ENCODE measurements at regions not wholly inside any gene's neighbourhood (a gene's known extent, or its start where the extent isn't known, plus 50 kb on each side); places are given as distances from the start of the nearest gene placed in this dataset.

- H3K9me2 ChIP-seq (replicated peaks; ENCODE audit: insufficient read depth) = no peaks in the 10 kb centered on the region
- H3K4me2 ChIP-seq = no peak overlapping the region
- no peaks in the 10 kb centered on the region for H3K27me3 ChIP-seq
- H3K4me1 ChIP-seq (ENCODE audit: insufficient read depth) = peaks cover 15% of the 10 kb centered on the region
- H3K4me3 ChIP-seq = no peak overlapping the region
- H3K27ac ChIP-seq = peak overlapping the region; percentile 58
- no peaks in the 10 kb centered on the region for H4K20me1 ChIP-seq (ENCODE audit: insufficient read depth, poor library complexity, severe bottlenecking)
- H3K9me3 ChIP-seq (ENCODE audit: low read depth) = no peaks in the 10 kb centered on the region
- no peak overlapping the region for H2AFZ ChIP-seq
- no peak for TF ChIP-seq CTCF (IDR thresholded peaks at IDR 0.05; ENCODE audit: poor library complexity)
- no peak for TF ChIP-seq EZH2phosphoT487 (IDR thresholded peaks at IDR 0.05; ENCODE audit: low read depth, severe bottlenecking, unreplicated experiment)
- no peak for TF ChIP-seq EZH2 (IDR thresholded peaks at IDR 0.05; ENCODE audit: borderline replicate concordance)
- 60% methylated on average over 3 of the region's 3 CpGs for WGBS (ENCODE audit: low lambda C conversion rate, missing lambda C conversion rate)
- no peak for DNase-seq (ENCODE audit: low spot score)
- no peaks in the 10 kb centered on the region for H3K36me3 ChIP-seq (replicated peaks; ENCODE audit: insufficient read depth, low read depth)
- H3K79me2 ChIP-seq = no peaks in the 10 kb centered on the region
Observed at GRCh38 chr1:58857680-58858673, 74.1 kb upstream of the JUN start.

GRCh38 chr1:58859769-58860485 lies 76.1 kb upstream of the JUN start:
- WGBS (ENCODE audit: low lambda C conversion rate, missing lambda C conversion rate) = 92% methylated on average over 3 of the region's 3 CpGs
- Histone ChIP-seq H3K4me2 (no peak overlapping the region), H3K4me3 (no peak overlapping the region), H2AFZ (no peak overlapping the region), H3K27me3 (no peaks in the 10 kb centered on the region), H4K20me1 (ENCODE audit: insufficient read depth, poor library complexity, severe bottlenecking) (no peaks in the 10 kb centered on the region), H3K9me2 (replicated peaks; ENCODE audit: insufficient read depth) (no peaks in the 10 kb centered on the region), H3K79me2 (no peaks in the 10 kb centered on the region), H3K27ac (no peak overlapping the region), H3K9me3 (ENCODE audit: low read depth) (no peaks in the 10 kb centered on the region), H3K4me1 (ENCODE audit: insufficient read depth) (peaks cover 6% of the 10 kb centered on the region), H3K36me3 (replicated peaks; ENCODE audit: insufficient read depth, low read depth) (no peaks in the 10 kb centered on the region)
- TF ChIP-seq EZH2phosphoT487 (IDR thresholded peaks at IDR 0.05; ENCODE audit: low read depth, severe bottlenecking, unreplicated experiment) (no peak), EZH2 (IDR thresholded peaks at IDR 0.05; ENCODE audit: borderline replicate concordance) (no peak), CTCF (IDR thresholded peaks at IDR 0.05; ENCODE audit: poor library complexity) (no peak)
- DNase-seq (ENCODE audit: low spot score) = no peak

- H3K9me3 ChIP-seq (ENCODE audit: low read depth) = no peaks in the 10 kb centered on the region
- TF ChIP-seq EZH2 (IDR thresholded peaks at IDR 0.05; ENCODE audit: borderline replicate concordance) = no peak
- TF ChIP-seq EZH2phosphoT487 (IDR thresholded peaks at IDR 0.05; ENCODE audit: low read depth, severe bottlenecking, unreplicated experiment) = no peak
- no peak for TF ChIP-seq CTCF (IDR thresholded peaks at IDR 0.05; ENCODE audit: poor library complexity)
- no peaks in the 10 kb centered on the region for H4K20me1 ChIP-seq (ENCODE audit: insufficient read depth, poor library complexity, severe bottlenecking)
- no peaks in the 10 kb centered on the region for H3K9me2 ChIP-seq (replicated peaks; ENCODE audit: insufficient read depth)
- no peak overlapping the region for H3K4me3 ChIP-seq
- H2AFZ ChIP-seq = no peak overlapping the region
- no peaks in the 10 kb centered on the region for H3K36me3 ChIP-seq (replicated peaks; ENCODE audit: insufficient read depth, low read depth)
- whole genome bisulfite sequencing (ENCODE audit: low lambda C conversion rate, missing lambda C conversion rate) = 57% methylated on average over 1 of the region's 1 CpG
- H3K27ac ChIP-seq = peak overlapping the region; percentile 20
- no peaks in the 10 kb centered on the region for H3K79me2 ChIP-seq
- H3K27me3 ChIP-seq = no peaks in the 10 kb centered on the region
- peaks cover 6% of the 10 kb centered on the region for H3K4me1 ChIP-seq (ENCODE audit: insufficient read depth)
- no peak for DNase-seq (ENCODE audit: low spot score)
- no peak overlapping the region for H3K4me2 ChIP-seq
Observed at GRCh38 chr1:58861076-58861475, 77.2 kb upstream of the JUN start.

Measured in hepatocyte (in vitro differentiated cells).